Parathyroid adenoma (tissue), 2 donors: ENCODE measurements at regions not wholly inside any gene's neighbourhood (a gene's known extent, or its start where the extent isn't known, plus 50 kb on each side); places are given as distances from the start of the nearest gene placed in this dataset.

Experiments used
- H2AFZ ChIP-seq: fragments of 300-600 bp; sonication (generic); one replicate; pipeline ENCODE4 v1.7.0; 2017; ENCODE audit warnings: antibody characterized with exemption, mild to moderate bottlenecking
- H3K27ac ChIP-seq: fragments of 300-600 bp; sonication (generic); one replicate; pipeline ENCODE4 v1.7.0; 2017
- H3K27me3 ChIP-seq: fragments of 300-600 bp; sonication (generic); one replicate; pipeline ENCODE4 v1.7.0; 2017; ENCODE audit warnings: low read length; ENCODE audit not compliant: control insufficient read depth, insufficient read depth
- H3K36me3 ChIP-seq: fragments of 300-600 bp; sonication (generic); one replicate; pipeline ENCODE4 v1.7.0; 2017; ENCODE audit warnings: low read length; ENCODE audit not compliant: control insufficient read depth, insufficient read depth
- H3K4me1 ChIP-seq: fragments of 300-600 bp; sonication (generic); one replicate; pipeline ENCODE4 v1.7.0; 2017; ENCODE audit warnings: control low read depth
- H3K4me2 ChIP-seq: fragments of 300-600 bp; sonication (generic); one replicate; pipeline ENCODE4 v1.7.0; 2017; ENCODE audit warnings: low read length
- H3K4me3 ChIP-seq: fragments of 300-600 bp; sonication (generic); one replicate; pipeline ENCODE4 v1.7.0; 2017; ENCODE audit warnings: low read depth, low read length
- H3K79me2 ChIP-seq: fragments of 300-600 bp; sonication (generic); one replicate; pipeline ENCODE4 v1.7.0; 2017; ENCODE audit warnings: control low read depth
- H3K9ac ChIP-seq: fragments of 300-600 bp; sonication (generic); one replicate; pipeline ENCODE4 v1.7.0; 2017; ENCODE audit warnings: mild to moderate bottlenecking
- H3K9me3 ChIP-seq: fragments of 300-600 bp; sonication (generic); one replicate; pipeline ENCODE4 v1.7.0; 2017; ENCODE audit warnings: low read length; ENCODE audit not compliant: control insufficient read depth
- TF ChIP-seq, protein P1 (sequence below): fragments of 300-600 bp; sonication (generic); IDR thresholded peaks from one replicate; pipeline ENCODE4 v1.7.0; 2017; ENCODE audit warnings: antibody characterized with exemption, mild to moderate bottlenecking
- donor health status: primary hyperparathyroidism.

DNA sequence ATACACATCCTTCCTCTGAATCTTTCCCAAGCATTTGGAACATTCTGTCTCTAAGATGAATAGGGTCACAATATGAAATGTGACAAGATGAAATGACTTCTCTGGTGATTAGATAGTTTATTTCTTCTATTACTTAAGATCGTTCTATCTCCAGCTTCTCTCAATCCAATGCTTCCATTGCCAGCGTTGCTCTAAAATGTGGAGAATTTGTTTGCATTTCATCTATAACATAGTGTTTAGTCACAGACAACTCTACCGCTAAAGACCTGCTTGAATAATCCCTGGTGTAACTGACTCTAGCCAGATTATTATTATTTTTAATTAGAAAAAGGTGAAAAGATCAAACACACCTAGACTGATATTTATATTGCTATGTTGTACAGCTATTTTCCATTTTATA, 184.7 kb upstream of the PRICKLE1 start:
- Histone ChIP-seq H3K4me3 (no peak overlapping the region), H3K27ac (no peak overlapping the region)

GRCh38 chr12:42770261-42770660, 180.7 kb upstream of the PRICKLE1 start:
- H3K27ac ChIP-seq: no peak overlapping the region
- TF ChIP-seq, protein P1, sequence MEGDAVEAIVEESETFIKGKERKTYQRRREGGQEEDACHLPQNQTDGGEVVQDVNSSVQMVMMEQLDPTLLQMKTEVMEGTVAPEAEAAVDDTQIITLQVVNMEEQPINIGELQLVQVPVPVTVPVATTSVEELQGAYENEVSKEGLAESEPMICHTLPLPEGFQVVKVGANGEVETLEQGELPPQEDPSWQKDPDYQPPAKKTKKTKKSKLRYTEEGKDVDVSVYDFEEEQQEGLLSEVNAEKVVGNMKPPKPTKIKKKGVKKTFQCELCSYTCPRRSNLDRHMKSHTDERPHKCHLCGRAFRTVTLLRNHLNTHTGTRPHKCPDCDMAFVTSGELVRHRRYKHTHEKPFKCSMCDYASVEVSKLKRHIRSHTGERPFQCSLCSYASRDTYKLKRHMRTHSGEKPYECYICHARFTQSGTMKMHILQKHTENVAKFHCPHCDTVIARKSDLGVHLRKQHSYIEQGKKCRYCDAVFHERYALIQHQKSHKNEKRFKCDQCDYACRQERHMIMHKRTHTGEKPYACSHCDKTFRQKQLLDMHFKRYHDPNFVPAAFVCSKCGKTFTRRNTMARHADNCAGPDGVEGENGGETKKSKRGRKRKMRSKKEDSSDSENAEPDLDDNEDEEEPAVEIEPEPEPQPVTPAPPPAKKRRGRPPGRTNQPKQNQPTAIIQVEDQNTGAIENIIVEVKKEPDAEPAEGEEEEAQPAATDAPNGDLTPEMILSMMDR: no peak
- no peaks in the 10 kb centered on the region for H3K79me2 ChIP-seq
- H3K4me2 ChIP-seq: no peak overlapping the region
- H3K4me1 ChIP-seq: no peaks in the 10 kb centered on the region
- no peaks in the 10 kb centered on the region for H3K9me3 ChIP-seq
- no peaks in the 10 kb centered on the region for H3K27me3 ChIP-seq
- H3K36me3 ChIP-seq: no peaks in the 10 kb centered on the region
- no peak overlapping the region for H3K9ac ChIP-seq
- no peak overlapping the region for H2AFZ ChIP-seq
- no peak overlapping the region for H3K4me3 ChIP-seq

More for the DNA sequence above, 184.7 kb upstream of the PRICKLE1 start:
- no peaks in the 10 kb centered on the region for H3K9me3 ChIP-seq
- no peaks in the 10 kb centered on the region for H3K4me1 ChIP-seq
- no peak overlapping the region for H3K9ac ChIP-seq
- TF ChIP-seq, protein P1: no peak
- H2AFZ ChIP-seq: no peak overlapping the region
- no peaks in the 10 kb centered on the region for H3K79me2 ChIP-seq
- H3K27me3 ChIP-seq: no peaks in the 10 kb centered on the region
- H3K36me3 ChIP-seq: no peaks in the 10 kb centered on the region
- no peak overlapping the region for H3K4me2 ChIP-seq

GRCh38 chr12:42769455-42769854, 179.9 kb upstream of the PRICKLE1 start:
- Histone ChIP-seq H3K9ac (no peak overlapping the region), H3K36me3 (no peaks in the 10 kb centered on the region), H3K4me3 (no peak overlapping the region), H3K27me3 (no peaks in the 10 kb centered on the region), H2AFZ (no peak overlapping the region), H3K4me1 (no peaks in the 10 kb centered on the region), H3K27ac (no peak overlapping the region), H3K9me3 (no peaks in the 10 kb centered on the region), H3K4me2 (no peak overlapping the region), H3K79me2 (no peaks in the 10 kb centered on the region)
- TF ChIP-seq, protein P1: no peak

DNA sequence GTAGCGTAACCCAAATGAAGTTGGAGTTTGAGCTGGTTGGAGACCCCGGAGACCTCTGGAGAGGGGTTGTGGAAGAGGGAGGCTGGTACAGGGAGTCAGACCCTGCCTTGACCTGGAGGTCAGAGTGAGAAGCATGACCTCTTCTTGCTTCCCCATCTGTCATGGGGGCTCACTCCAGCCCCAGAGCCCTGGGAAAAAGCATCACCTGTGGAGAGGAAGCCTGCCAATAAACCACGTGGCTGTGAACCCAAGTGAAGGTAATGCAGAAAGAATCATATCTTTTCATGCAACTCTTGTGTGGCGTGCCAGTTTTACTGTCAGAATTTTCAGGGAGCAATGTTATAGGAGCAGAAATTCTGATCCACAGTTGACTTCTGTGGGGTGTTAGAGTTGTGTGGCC, 178.5 kb upstream of the PRICKLE1 start:
- no peak overlapping the region for H3K9ac ChIP-seq

More for the DNA sequence above, 178.5 kb upstream of the PRICKLE1 start:
- H2AFZ ChIP-seq: no peak overlapping the region
- no peaks in the 10 kb centered on the region for H3K36me3 ChIP-seq
- no peaks in the 10 kb centered on the region for H3K79me2 ChIP-seq
- no peak overlapping the region for H3K27ac ChIP-seq
- no peak overlapping the region for H3K4me2 ChIP-seq
- no peak overlapping the region for H3K4me3 ChIP-seq
- no peaks in the 10 kb centered on the region for H3K9me3 ChIP-seq
- TF ChIP-seq, protein P1: no peak
- no peaks in the 10 kb centered on the region for H3K27me3 ChIP-seq
- no peaks in the 10 kb centered on the region for H3K4me1 ChIP-seq
